HG03520 (cell line): ENCODE measurements at regions not wholly inside any gene's neighbourhood (a gene's known extent, or its start where the extent isn't known, plus 50 kb on each side); places are given as distances from the start of the nearest gene placed in this dataset.

ENCODE experiments used
- ATAC-seq: cut with Tn5 transposase; IDR thresholded peaks from one replicate; pipeline ENCODE4 v1.9.1; 2021; ENCODE audit warnings: mild to moderate bottlenecking, moderate library complexity; ENCODE audit not compliant: unreplicated experiment

DNA sequence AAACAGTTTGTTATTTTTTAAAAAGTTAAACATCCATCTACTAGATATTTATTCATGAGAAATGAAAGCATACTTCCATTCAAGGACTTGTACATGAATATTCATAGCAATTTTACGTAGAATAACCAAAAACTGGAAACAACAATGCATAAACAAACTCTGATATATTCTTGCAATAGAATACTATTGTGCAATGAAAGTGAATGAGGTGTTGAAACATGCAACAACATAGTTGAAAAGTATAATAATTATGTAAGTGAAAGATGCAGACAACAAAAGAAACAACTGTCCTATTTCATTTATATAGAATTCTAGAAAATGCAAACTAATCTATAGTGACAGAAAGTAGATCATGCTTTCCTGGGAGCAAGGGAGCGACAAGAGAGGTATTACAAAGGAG lies 206.6 kb upstream of the KLHL29 start:
- no peak for ATAC-seq

DNA sequence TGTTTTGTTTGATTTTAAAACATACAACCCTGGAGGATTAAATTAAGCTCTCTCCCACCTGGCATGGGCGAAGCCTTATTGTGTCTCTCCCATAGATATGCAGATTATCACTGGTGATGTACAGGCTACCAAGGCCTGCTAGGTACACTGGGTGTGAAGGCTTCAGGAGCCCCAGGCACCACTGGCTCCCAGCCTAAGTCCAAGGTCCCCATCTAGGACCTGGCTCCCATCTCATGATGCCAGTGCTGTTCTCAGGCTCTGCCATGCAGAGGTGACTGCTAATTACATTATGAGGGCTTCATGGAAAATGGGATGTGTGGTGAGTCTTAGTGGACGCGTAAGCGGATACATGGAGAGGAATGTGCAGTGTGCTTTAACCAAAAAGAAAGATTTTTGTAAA lies 201.2 kb upstream of the KLHL29 start:
- ATAC-seq, result no peak

- ATAC-seq, result no peak
These were observed 186.5 kb upstream of the KLHL29 start for GRCh38 chr2:23198316-23199114.

DNA sequence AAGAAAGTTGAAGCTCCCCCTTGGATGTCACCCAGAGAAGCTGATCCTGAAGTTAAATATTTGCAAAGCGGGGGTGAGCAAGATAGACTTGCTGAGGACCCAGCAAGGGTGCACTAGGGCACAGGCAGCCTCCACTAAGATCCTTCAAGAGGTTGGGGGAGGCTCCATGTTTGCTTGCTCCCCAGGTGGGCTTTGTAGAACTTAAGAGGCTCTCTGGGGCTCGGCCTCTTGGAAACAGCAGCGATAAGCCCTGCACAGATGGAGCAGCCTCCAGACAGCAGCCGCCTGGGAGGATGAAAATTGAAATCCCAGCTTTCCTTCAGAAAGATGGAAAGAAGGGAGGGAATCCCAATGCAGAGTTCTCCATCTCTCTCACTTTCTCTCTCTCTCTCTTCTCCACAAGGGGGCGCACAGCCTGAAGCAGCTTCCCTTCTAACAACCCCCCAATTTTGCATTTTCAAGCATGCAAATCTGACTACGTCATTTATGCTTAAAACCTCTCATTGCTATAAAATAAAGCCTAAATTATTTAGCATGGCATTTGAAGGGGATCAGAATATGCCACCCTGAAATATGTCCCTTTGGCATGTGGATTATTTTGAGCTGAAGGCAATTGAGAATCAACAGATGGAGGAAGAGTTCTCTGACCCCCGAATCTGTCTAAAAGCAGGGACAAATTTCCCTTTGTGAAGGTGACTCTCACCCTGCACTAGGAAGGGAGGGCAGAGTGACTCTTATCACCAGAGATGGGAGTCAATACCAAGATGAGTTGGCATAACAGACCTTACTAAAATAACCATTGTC lies 185.7 kb upstream of the KLHL29 start:
- peak; percentile 63 for ATAC-seq

GRCh38 chr2:23200068-23200786 lies 184.8 kb upstream of the KLHL29 start:
- ATAC-seq, result no peak

- ATAC-seq, result no peak
These were observed 184.2 kb upstream of the KLHL29 start for GRCh38 chr2:23200787-23201114.

DNA sequence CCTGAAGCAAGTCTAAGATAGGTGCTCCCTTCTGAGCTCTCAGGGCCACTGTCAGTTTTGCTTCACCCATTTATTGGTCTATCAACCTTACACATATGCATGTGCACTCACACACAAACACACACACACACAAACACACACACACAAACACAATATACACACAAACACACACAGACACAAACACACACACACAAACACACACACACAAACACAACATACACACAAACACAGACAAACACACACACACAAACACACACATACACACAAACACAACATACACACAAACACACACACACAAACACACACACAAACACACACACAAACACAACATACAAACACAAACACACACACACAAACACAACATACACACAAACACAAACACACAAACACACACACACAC lies 181.6 kb upstream of the KLHL29 start:
- ATAC-seq, result no peak

- no peak for ATAC-seq
These were observed 180.2 kb upstream of the KLHL29 start for GRCh38 chr2:23204685-23205242.

DNA sequence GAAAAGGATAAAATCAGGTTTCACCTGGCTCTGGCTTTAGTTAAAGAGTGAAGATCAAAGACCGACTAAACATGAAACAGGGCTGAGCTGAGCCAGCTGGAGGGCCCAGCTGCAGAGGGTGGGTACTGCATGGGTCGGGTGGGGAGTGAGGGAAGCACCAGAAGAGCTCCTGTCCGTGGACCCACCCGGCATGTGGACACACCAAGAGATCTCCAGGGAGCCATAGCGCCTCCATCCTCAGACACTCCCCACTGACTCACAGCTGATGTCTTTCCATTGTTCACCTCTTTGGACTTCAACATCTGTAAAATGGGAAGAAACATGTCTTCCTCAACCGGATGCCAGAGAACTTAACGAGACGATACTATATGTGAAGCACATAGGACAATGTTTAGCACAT lies 178.3 kb upstream of the KLHL29 start:
- ATAC-seq, result no peak

DNA sequence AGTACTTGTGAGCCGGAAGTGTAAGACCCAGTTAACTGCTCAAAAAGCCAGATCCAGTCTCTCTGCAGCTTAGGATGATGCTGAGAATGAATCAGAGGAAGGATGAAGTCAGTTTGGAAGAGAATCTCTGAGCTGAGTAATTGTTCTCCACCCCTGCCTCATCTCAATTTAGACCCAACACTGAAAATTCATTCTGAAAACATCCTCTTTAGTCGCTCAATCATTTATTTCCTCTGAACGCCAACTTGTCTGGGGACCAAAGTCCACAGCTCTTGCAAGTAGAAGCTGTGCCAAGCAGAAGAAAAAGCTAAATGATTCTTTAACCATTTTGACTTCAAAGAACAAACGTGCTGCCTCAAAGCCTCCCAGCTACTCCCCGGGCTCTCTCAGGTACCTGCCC lies 177.1 kb upstream of the KLHL29 start:
- no peak for ATAC-seq

- ATAC-seq, result no peak
These were observed 176.6 kb upstream of the KLHL29 start for GRCh38 chr2:23208339-23208738.

DNA sequence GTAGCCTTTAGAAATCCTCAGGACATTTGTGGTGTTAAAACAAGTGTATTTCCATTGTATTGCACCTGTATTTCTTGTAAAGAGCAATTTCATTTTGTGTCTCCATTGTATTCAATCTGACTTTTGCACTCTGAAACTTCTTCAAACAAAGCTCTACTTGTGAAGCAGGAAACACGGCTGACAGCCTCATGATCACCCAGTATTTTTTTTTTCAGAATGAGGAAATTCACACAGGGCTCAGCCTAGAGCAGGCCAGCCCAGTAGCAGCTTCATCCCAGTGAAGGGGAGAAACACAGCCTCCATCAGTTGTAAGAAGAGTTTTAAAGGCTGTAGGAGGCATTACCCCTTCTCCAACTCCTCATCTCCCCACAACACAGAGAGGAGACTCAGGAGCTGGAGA lies 175.9 kb upstream of the KLHL29 start:
- ATAC-seq, result no peak

- ATAC-seq, result no peak
These were observed 172.9 kb upstream of the KLHL29 start for GRCh38 chr2:23211987-23212583.

DNA sequence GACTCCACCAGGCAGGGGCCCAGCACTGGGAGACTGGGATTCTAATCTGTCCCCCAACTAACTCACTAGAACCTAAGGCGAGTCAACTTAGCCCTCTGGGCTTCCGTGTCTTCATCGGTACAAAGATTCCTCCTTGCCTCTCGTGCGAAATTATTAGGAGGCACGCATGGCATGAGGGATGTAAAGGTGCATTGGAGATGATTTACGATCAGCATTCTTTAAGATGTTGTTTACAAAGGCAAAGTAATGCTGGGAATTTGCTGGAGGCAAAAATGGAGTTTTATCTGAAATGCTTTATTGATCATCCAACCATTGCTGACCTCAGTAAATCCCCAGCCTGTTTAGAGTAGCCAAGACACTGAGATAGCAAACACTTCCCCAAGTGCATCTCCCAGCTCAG lies 171.8 kb upstream of the KLHL29 start:
- ATAC-seq, result no peak

DNA sequence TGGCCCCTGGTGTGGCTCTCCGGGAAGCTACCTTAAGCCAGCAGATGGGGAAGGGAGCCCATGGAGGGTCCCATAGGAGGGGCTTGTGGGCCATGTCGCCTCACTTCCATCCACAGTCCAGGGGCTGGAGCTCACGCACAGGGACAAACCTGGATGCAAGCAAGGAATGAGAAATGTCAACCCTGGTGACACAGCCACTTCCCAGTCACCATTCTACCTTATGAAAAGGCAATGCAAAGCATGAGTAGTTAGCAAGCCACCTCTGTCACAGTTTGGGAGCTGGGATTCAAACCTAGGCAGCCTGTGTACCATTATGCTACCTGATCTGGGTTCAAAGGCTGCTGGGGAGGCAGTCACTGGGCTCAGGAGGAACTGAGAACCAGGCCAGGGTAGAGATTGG lies 170.0 kb upstream of the KLHL29 start:
- ATAC-seq, result no peak

GRCh38 chr2:23219666-23220065 lies 165.3 kb upstream of the KLHL29 start:
- no peak for ATAC-seq

DNA sequence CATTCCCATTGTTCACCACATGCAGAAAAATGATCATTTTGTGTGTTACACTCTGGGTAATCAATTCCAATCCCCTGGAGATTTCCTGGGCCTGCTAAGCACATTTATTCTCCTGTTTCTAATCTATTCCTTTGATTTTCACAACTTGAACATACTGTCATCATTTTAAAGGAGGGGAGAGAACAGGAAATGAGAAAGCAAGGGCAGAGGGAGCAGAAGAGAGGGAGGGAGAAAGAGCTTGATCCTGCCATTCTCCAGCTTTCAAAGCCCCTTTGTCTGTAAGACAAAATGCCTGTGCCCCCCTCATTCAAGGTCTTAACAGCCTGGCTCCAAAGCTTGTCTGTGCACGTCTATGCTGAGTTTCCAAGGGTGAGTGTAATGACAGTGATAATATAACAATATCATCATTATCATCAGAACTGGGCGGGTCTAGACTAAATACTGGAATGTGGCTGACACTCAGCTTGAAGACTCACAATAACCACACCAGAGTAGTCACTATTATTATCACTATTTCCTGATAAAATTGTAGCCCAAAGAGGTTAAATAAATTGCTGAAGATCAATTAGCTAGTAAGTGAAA lies 164.4 kb upstream of the KLHL29 start:
- ATAC-seq, result no peak

DNA sequence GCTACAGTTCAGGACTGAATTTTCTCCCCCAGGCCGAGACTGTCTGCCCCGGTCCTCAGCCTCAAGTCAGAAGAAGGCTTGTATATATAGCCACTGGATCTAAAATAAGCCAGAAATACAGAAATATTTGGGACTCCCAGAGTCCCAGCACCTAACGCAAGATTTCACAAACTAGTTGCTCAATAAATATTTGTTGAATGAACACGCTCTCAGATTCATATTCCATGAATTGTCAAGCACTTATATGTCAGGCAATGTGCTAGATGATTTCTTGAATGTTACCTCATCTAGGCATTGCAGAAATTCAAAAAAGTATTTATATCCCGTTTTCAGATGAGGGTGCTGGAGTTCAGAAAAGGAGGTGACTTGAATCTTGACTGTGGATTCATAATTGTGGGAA lies 163.7 kb upstream of the KLHL29 start:
- ATAC-seq, result no peak

DNA sequence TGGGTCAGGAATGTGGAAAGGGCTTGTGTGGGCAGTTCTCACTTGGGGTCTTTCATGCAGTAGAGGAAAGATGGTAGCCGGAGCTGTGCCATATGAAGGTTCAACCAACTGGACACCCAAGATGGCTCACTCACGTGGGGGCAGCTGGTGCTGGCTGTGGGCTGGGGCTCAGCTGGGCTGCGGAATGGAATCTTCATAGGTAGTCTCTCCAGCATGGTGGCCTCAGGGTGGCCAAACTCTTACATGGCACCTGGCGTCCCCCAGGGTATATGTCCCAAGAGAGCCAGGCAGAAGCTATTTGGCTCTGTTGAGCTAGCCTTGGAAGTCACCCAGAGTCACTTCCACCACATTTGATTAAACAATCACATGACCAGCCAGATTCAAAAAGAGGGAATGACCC lies 163.1 kb upstream of the KLHL29 start:
- no peak for ATAC-seq

DNA sequence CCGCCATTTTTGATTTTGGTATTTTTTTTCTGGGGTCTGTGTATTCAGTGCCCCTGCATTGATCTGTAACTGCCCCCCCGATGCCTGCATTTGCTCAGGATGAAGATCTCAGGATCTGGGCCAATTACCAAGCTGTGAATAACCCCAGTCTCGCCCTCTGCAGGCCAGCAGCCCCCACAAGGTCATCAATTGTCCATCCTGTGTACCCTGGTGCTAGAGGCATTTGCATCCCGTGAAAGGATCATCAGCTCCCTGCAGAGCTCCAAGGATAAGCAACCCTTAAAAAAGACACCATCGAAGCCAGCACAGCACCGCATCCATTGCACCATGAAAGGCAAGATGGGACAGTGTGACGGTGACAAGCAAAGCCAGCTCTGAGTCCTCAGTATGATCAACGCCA lies 154.1 kb upstream of the KLHL29 start:
- no peak for ATAC-seq

- ATAC-seq, result no peak
These were observed 153.1 kb upstream of the KLHL29 start for GRCh38 chr2:23231865-23232264.
